IMR-90 (cell line): ENCODE measurements at regions not wholly inside any gene's neighbourhood (a gene's known extent, or its start where the extent isn't known, plus 50 kb on each side); places are given as distances from the start of the nearest gene placed in this dataset.

Experiments
- BHLHE40 ChIP-seq: fragments of 150-350 bp; IDR thresholded peaks from 2 replicates; pipeline ENCODE4 v1.6.1; 2016; ENCODE audit warnings: mild to moderate bottlenecking, low read depth, low read length
- CEBPB ChIP-seq: IDR thresholded peaks from 2 replicates; pipeline ENCODE4 v1.6.1; 2012; ENCODE audit warnings: low read depth, low read length, improper control_type of control experiment
- CTCF ChIP-seq: conservative IDR thresholded peaks from 2 replicates; pipeline ENCODE4 v1.5.1; 2012; ENCODE audit warnings: mild to moderate bottlenecking, low read depth, low read length, improper control_type of control experiment
- FOS ChIP-seq: fragments of 150-350 bp; IDR thresholded peaks from 2 replicates; pipeline ENCODE4 v1.6.1; 2016; ENCODE audit warnings: low read depth, low read length
- MXI1 ChIP-seq: IDR thresholded peaks from 2 replicates; pipeline ENCODE4 v1.6.1; 2012; ENCODE audit warnings: low read depth, mild to moderate bottlenecking, low read length, moderate library complexity, borderline replicate concordance
- POLR2A ChIP-seq: IDR thresholded peaks from 2 replicates; pipeline ENCODE4 v1.6.1; 2012; ENCODE audit warnings: mild to moderate bottlenecking, low read depth, low read length
- RAD21 ChIP-seq: IDR thresholded peaks from 2 replicates; pipeline ENCODE4 v1.6.1; 2012; ENCODE audit warnings: low read length, improper control_type of control experiment
- SMC3 ChIP-seq: fragments of 150-350 bp; IDR thresholded peaks from 2 replicates; pipeline ENCODE4 v1.6.1; 2016; ENCODE audit warnings: low read depth, mild to moderate bottlenecking, antibody characterized with exemption, low read length, moderate library complexity
- USF2 ChIP-seq: fragments of 150-350 bp; IDR thresholded peaks from 2 replicates; pipeline ENCODE4 v1.6.1; 2017; ENCODE audit warnings: mild to moderate bottlenecking, antibody characterized with exemption, low read length, low read depth

- TF ChIP-seq CTCF = no peak
- no peak for TF ChIP-seq POLR2A
- no peak for TF ChIP-seq MXI1
- no peak for TF ChIP-seq CEBPB
- TF ChIP-seq RAD21 = no peak
- TF ChIP-seq SMC3 = no peak
- no peak for TF ChIP-seq BHLHE40
- TF ChIP-seq USF2 = no peak
- no peak for TF ChIP-seq FOS
These were observed 2369.4 kb downstream of the MAT2B start for GRCh38 chr5:165874851-165875250.
